GM18868 (cell line): ENCODE measurements at regions not wholly inside any gene's neighbourhood (a gene's known extent, or its start where the extent isn't known, plus 50 kb on each side); places are given as distances from the start of the nearest gene placed in this dataset.

Experiments
- ATAC-seq: cut with Tn5 transposase; IDR thresholded peaks from one replicate; pipeline ENCODE4 v1.9.1; 2021; ENCODE audit warnings: mild to moderate bottlenecking, moderate library complexity; ENCODE audit not compliant: unreplicated experiment

- ATAC-seq, result no peak
Observed at GRCh38 chr3:177944228-177944661, 592.0 kb upstream of the KCNMB2 start.

DNA sequence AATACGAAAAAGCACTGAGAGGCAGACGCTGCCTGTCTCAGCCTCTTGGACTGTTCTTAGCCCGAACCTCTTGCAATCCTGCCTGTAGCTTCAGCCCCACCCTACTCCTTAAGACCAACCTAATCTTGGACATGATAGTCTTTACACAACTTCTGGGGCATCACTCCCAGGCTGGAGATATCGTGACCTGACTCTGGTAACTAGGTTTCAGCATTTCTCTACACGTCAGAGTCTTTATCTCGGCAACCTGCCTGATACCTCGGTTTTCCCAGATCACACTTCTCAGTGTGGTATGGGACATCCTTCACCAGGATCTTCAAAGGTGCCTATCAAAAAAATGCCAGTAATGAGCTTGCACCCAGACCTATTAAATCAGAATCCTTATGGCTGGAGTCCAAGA, 590.2 kb upstream of the KCNMB2 start:
- no peak for ATAC-seq

DNA sequence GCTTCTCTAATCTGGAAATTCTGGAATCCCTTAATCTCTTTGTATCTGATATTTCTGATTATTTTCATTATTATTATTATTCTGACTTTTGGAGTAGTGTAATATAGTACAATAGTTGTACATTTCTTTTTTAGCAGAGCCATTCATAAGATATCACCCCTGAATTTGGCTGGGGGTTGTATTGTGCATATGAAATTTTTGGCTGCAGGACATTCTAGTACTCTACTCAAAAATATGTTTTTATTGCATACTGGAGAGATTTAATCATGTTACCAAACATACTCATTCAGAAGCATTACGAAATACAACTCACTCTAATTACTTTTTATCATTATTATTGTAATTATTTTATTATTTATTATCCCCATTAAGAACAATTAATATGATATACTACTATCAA, 589.7 kb upstream of the KCNMB2 start:
- no peak for ATAC-seq

GRCh38 chr3:177946936-177947335, 589.3 kb upstream of the KCNMB2 start:
- no peak for ATAC-seq

GRCh38 chr3:177947901-177948300, 588.3 kb upstream of the KCNMB2 start:
- no peak for ATAC-seq

DNA sequence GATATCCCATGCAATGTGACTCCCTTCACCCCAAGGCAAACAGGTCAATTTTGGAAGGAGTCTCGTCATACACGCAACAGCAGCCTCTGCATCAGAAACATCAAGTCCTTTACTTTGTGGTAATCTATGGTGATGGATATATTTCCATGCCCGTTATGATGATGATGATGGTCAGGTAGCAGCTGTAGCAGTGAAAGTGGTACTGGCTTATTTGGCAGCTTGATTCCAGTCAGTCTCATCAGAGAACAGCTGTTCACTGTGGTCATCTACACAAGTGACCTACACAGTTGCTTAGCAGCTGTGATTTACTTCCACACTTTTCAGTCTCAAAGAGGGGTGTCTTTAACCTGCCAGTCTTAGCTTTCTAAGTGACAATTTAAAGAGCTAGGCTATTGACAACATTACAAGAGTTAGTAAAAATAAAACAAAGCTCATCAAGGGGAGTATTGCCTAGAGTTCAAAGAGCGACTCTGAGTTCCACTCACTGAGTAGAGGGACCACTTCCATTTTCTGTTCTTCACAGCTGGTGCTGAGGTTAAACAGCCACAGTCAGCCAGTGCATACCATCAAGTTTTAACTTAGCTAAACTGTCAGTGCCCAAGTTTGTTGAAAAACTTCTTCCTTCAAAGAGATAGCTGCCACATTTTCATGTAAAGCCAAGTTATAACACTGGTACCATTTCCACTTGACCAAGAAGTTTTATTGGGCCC, 587.4 kb upstream of the KCNMB2 start:
- no peak for ATAC-seq

DNA sequence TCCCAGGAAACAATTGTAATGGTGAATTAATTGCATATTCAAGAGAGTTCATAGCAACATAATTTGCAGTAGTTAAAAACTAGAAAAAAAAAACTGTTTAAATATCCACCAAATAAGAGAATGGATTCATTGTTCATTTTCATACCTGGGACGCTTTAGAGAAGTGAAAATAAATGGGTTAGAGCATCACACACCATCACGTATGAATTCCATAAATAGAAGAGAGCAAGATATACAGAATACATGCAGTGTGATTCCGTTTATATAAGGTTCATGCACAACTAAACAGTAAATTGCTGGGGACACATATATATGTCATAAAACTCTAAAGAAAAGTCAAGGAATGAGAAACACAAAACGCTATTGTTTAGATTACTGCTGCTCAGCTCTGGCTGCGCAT, 577.0 kb upstream of the KCNMB2 start:
- ATAC-seq, result no peak

DNA sequence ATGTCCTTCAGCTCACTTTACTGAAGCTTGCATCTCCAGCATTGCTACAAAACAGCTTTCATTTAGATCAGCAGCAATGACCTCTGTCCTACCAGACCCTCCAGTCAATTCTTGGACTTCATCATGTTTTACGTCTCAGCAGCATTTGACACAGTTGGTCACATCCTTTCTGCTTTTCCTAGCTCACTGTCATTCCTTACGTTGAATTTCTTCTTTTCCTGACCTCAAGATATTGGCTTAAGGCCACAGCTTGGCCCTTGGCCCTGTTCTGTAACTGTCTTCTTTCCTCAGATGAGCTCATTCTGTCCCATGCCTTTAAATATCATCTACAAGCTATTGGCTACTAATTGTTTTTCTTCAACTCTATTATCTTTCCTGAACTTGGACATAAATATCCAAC, 576.2 kb upstream of the KCNMB2 start:
- no peak for ATAC-seq

GRCh38 chr3:177960722-177961121, 575.5 kb upstream of the KCNMB2 start:
- no peak for ATAC-seq

DNA sequence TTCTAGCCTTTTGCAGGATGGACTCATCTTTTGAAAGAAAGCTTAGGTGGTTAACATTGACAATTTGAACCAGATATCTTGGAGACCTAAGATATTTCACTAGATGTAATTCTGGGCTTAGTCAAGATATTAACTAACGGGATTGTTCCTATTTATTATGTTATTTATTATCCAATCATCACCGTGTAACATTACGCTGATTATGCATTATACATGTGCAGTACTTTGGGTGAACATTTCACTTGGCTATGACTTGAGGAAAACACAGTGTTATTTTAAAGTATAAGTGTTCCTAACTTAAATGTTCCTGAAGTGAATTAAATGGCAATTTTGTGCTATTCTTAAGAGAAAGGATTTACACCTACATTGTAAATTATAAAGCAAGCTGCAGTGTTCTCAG, 574.5 kb upstream of the KCNMB2 start:
- no peak for ATAC-seq

GRCh38 chr3:177966493-177966892, 569.7 kb upstream of the KCNMB2 start:
- ATAC-seq, result no peak

DNA sequence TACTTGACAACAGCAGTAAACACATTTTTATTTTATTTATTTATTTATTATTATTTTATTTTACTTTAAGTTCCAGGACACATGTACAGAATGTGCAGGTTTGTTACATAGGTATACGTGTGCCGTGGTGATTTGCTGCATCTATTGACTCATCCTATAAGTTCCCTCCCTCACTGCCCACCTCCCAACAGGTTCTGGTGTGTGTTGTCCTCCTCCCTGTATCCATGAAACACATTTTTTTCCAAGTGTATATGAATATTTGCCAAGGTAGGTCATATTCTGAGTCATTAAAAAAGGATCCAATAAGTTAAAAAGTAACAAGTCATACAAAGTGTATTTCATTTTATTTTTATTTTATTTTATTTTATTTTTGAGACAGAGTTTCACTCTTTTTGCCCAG, 567.3 kb upstream of the KCNMB2 start:
- no peak for ATAC-seq

DNA sequence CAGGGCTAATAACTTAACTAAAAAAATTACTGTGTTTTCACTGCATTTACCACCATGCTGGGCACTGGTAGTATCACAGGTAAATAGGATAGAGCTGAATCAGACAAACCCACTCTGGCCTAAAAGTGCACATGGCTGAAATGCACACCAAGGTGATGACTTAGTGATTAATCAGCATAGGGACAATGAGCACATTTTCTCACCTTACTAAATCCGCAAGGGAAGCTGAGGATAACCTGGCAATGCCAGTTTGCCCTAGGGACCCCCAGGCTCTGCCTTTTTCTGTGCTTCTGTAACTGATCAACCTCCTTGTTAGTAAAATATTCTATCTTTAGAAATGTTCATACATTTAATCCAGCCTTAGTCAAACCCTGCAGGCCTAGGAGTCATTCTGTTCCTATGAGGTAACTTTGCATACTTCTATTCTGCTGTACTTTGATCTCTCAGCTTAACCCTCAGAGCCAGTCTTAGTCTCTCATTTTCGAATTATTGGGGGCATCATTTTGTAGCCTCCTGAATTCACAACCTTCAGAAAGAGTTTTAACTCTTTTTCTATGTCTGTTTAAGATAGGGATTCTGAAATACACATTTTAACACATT, 562.9 kb upstream of the KCNMB2 start:
- ATAC-seq, result no peak

DNA sequence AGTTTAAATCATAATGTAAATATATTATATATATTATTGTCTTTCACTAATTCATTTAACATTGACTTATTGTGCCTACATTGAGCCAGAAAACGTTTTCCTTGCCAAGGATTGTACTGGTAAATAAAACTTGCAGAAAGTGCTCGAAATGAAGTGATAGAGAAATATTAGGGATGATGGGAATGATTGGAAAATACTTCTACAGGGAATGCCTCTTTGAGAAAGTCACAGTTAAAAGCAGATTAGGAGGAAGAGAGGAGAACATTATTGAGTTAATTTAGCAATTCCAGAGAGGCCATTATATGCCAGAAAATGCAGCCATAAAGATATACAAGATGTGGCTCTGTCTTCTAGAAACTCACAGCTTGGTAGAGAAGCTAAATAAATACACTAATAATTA, 560.0 kb upstream of the KCNMB2 start:
- no peak for ATAC-seq

GRCh38 chr3:177976866-177977265, 559.4 kb upstream of the KCNMB2 start:
- ATAC-seq, result no peak

GRCh38 chr3:177977381-177978158, 558.7 kb upstream of the KCNMB2 start:
- no peak for ATAC-seq

GRCh38 chr3:177978946-177979345, 557.3 kb upstream of the KCNMB2 start:
- ATAC-seq, result no peak

DNA sequence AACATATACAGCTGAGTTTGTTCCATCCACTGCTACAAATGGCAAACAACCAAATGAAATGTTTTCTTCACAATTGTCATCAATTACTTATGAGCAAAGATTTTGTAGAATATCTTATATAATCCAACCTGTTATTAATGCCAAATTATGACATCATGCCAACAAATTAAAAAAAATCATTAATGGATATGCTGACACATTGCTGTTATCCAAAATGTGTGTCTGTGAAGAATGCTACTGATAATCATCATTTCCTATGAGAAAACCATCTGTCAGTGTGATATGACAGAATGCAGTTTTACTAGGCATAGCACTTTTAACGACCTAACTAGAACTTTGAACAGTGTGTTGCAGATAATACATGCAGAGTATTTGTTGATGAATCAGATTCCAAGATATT, 556.5 kb upstream of the KCNMB2 start:
- ATAC-seq, result no peak

DNA sequence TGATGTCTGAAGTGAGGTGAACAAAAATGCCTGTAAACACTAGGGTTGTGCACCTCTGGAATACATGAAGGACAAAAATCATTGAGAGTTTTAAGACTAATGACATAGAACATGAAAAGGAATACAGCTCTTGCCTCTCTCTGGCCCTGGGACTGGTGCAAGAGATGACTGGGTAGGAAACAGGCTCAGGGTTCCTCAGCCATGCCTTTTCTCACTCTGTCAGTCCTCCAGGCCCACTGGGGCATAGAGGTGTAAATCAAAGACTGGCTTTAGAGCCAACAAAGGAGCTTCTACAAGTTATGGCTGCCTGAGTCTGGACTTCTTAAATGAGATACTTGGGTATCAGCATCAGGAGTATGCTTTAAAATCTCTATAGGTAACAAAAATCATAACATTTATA, 554.7 kb upstream of the KCNMB2 start:
- ATAC-seq, result peak; percentile 48

- ATAC-seq, result peak; percentile 72
Observed at GRCh38 chr3:177982034-177982433, 554.2 kb upstream of the KCNMB2 start.

DNA sequence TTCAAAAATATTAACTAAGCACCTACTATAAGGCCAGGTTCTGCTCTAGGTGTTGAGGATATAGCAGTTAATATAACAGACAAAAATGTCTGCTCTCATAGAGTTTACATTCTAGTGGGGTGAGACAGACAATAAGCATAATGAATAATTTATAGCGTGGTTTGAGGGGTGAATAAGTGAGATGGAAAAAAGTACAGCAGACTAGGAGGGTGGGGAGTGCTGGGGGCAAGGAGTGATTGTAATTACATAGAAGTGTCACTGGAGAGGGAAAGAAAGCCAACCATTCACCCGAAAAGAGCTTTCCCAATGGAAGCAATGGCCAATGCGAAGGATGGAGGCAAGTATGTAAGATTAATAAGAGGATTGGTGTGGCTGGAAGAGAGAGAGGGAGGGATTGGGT, 552.9 kb upstream of the KCNMB2 start:
- no peak for ATAC-seq
